GM10266 (cell line): ENCODE measurements at regions not wholly inside any gene's neighbourhood (a gene's known extent, or its start where the extent isn't known, plus 50 kb on each side); places are given as distances from the start of the nearest gene placed in this dataset.
"Not testable (repeated sequence)": the region's sequence is repeated elsewhere in the genome, so short reads cannot be mapped to it uniquely, and the experiment has no call there.

ENCODE experiments used
- DNase-seq: peaks from one replicate; pipeline ENCODE4 v3.0.0; 2012; ENCODE audit errors: extremely low spot score
- TF ChIP-seq, protein P1 (sequence below): IDR thresholded peaks from 2 replicates; pipeline ENCODE4 v1.5.1; 2012; ENCODE audit warnings: mild to moderate bottlenecking, low read depth; ENCODE audit not compliant: control insufficient read depth, insufficient read depth; ENCODE audit errors: missing control alignments

DNA sequence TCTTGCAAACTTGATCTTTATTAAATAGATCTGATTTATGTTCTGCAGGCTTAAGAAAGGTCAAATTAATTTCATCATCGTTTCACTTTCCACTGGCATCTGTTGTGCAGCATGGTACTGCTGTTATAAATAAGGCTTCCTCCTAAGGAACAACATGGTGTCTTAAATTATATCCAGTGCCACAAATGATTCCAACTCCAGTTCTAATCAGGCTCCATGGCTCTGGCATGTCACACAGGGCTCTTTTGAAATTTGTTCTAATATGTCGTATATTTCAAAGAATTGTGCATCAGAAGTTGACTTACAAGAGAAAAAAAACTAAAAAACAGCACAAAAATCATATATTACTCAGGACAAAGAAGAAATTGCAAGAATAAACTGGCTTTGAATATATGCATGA is 1090.8 kb upstream of the CELF2 start:
- TF ChIP-seq, protein P1, sequence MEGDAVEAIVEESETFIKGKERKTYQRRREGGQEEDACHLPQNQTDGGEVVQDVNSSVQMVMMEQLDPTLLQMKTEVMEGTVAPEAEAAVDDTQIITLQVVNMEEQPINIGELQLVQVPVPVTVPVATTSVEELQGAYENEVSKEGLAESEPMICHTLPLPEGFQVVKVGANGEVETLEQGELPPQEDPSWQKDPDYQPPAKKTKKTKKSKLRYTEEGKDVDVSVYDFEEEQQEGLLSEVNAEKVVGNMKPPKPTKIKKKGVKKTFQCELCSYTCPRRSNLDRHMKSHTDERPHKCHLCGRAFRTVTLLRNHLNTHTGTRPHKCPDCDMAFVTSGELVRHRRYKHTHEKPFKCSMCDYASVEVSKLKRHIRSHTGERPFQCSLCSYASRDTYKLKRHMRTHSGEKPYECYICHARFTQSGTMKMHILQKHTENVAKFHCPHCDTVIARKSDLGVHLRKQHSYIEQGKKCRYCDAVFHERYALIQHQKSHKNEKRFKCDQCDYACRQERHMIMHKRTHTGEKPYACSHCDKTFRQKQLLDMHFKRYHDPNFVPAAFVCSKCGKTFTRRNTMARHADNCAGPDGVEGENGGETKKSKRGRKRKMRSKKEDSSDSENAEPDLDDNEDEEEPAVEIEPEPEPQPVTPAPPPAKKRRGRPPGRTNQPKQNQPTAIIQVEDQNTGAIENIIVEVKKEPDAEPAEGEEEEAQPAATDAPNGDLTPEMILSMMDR, result no peak
- no peak for DNase-seq

DNA sequence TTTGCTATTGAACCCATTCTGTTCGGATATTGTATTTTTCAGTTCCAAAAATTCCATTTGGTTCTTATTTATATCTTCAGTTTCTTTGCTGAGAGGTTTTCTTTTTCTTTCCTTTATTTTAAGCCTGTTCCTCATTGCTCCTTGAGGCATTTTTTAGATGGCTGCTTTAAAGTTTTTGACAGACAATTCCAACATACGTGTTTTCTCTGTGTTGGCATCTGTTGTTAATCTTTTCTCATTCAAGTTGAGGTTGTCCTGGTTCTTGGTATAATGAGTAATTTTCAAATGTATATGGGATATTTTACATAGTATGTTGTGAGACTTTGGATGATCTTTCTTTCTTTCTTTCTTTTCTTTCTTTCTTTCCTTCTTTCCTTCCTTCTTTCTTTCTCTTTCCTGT is 1078.0 kb upstream of the CELF2 start:
- TF ChIP-seq, protein P1, result no peak
- no peak for DNase-seq

DNA sequence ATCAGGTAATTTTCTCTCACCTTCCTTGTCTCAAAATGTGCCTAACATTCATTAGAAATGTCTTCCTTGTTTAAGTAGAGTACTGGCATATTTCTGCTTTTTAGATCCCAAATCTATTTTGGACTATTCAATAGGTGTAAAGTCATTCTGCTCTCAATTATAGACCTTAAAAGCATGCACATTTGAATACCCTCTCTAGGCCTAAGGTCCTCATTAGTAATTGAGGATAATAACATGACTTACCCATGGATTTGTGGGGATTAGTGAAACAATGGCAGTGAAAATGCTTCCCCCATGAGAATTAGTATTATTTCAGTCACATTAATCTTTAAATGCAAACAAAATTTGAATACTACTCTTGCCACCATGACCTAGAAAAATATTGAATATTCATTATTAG is 1073.0 kb upstream of the CELF2 start:
- TF ChIP-seq, protein P1, result no peak
- no peak for DNase-seq

DNA sequence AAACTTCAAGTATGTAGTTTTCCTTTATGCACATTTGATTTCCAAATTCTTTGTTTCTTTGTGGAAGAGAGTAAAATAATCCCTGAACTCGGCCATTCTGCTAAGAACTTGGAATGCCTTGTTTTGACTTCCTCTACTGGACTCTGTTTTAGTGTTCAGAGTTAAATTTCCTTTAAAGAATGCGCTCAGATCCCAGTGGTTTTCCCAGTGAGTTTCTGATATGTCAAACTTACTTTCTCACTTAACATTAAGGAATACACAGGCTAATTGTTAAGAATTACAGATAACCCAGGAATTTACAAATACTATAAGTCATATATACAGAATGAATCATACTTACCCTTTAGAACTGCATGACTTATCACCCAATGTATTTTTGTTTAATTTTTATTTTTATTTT is 1067.6 kb upstream of the CELF2 start:
- no peak for DNase-seq
- TF ChIP-seq, protein P1, result no peak

DNA sequence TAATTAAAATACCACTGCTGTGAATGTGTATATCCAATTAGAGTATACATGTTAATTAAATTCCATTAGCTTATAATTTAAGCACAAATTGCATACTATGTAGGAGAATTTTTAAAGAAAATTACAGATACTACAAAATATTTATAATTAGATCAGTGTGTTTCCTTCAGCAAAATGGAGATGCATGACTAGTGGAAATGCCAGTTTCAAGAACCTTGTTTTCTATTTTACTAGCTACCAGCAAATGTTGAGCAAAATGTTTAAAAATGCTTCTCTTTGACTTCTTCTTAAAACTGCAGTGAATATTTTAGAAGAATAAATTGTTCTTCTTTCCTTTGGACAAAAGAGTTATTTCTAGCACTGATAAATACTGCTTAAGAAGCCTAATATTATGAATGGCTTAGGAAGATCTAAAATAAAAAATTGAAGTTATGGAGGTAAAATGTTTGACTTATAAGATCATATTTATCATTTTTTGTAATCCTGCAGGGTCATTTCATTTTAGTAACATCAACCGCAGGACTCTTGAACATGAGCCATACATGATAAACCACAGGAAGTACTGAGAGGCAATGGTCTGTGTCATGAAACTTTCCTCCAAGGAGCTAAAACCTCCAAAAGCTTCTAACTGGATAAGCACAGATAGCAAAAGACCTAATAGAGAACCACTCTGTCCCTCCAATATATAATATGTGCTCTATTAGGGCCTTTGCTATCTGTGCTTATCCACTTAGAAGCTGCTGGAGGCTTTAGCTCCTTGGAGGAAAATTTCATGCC is 1066.0 kb upstream of the CELF2 start:
- TF ChIP-seq, protein P1, result no peak
- no peak for DNase-seq

DNA sequence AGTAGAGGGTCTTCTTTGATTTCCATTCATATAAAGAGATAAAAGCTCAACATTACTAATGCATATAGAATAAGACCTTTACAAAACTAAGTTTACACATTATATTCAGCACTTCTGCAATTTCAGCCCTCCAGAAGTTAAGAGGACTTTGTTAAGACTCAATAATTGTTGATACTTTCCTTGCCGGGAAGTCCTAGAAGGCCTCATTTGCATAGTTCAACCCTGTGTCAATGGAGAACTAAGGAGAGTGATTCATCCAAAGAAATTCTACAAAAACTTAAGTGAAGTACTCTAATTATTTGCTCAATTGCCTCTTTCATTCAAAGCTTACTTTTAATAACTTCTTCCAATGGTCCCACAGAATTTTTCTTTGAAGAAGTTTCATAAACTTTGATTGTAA is 1060.3 kb upstream of the CELF2 start:
- DNase-seq, result no peak
- TF ChIP-seq, protein P1, result no peak

DNA sequence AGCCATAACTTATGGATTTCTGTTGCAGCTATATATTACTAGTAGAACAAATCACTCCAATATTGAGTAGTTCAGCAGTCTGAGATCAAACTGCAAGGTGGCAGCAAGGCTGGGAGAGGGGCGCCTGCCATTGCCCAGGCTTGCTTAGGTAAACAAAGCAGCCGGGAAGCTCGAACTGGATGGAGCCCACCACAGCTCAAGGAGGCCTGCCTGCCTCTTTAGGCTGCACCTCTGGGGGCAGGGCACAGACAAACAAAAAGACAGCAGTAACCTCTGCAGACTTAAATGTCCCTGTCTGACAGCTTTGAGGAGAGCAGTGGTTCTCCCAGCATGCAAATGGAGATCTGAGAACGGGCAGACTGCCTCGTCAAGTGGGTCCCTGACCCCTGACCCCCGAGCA is 1059.8 kb upstream of the CELF2 start:
- DNase-seq, result not testable (repeated sequence)

DNA sequence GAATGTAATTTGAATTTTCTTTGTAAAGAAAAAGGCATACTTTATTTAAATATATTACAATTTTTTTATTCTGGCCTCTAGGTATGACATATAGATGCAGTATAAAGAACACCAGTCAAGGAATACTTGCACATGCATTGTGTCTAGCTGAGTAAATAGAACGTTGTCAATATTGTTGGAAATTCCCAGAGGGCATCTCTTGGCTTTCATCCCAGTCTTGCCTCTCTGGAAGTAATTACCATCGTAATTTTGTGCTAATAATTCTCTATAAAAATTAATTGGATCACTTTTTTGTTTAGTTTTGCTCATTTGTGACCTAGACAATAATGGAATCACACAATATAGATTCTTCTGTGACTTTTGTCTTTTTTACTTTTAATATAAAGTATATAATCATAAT is 1052.3 kb upstream of the CELF2 start:
- TF ChIP-seq, protein P1, result no peak

More for the DNA sequence above, 1052.3 kb upstream of the CELF2 start:
- DNase-seq, result no peak
